Stimulated activated CD4-positive, alpha-beta T cell treated with anti-CD3 and anti-CD28 coated beads, TNF-alpha, amount 100 ng/mL, for 4 hours (primary cell): ENCODE measurements at regions not wholly inside any gene's neighbourhood (a gene's known extent, or its start where the extent isn't known, plus 50 kb on each side); places are given as distances from the start of the nearest gene placed in this dataset.
"Not testable (repeated sequence)": the region's sequence is repeated elsewhere in the genome, so short reads cannot be mapped to it uniquely, and the experiment has no call there.

Source experiments
- DNase-seq, 3 experiments: peaks; one replicate each; pipeline ENCODE4 v3.0.0-alpha.2; 2020; ENCODE audit warnings: low read depth in 3 of 3

GRCh38 chr21:6428498-6429092 is 4092.8 kb upstream of the TPTE start:
- not testable (repeated sequence) for DNase-seq

GRCh38 chr21:6429924-6430323 is 4091.5 kb upstream of the TPTE start:
- not testable (repeated sequence) for DNase-seq

- not testable (repeated sequence) for DNase-seq
These were observed 4088.2 kb upstream of the TPTE start for GRCh38 chr21:6433149-6433548.

- DNase-seq, result not testable (repeated sequence)
These were observed 4085.2 kb upstream of the TPTE start for GRCh38 chr21:6436205-6436604.

GRCh38 chr21:6436971-6437833 is 4084.2 kb upstream of the TPTE start:
- not testable (repeated sequence) for DNase-seq

- DNase-seq, result not testable (repeated sequence)
These were observed 4083.6 kb upstream of the TPTE start for GRCh38 chr21:6437834-6438187.

GRCh38 chr21:6439058-6439457 is 4082.3 kb upstream of the TPTE start:
- not testable (repeated sequence) for DNase-seq

- DNase-seq, result not testable (repeated sequence)
These were observed 4066.6 kb upstream of the TPTE start for GRCh38 chr21:6454648-6455340.

- not testable (repeated sequence) for DNase-seq
These were observed 4065.2 kb upstream of the TPTE start for GRCh38 chr21:6456011-6456661.

- DNase-seq, result not testable (repeated sequence)
These were observed 4061.6 kb upstream of the TPTE start for GRCh38 chr21:6459761-6460160.

- DNase-seq, result not testable (repeated sequence)
These were observed 4060.0 kb upstream of the TPTE start for GRCh38 chr21:6461358-6461757.

- DNase-seq, result not testable (repeated sequence)
These were observed 4057.0 kb upstream of the TPTE start for GRCh38 chr21:6464419-6464818.

- DNase-seq, result not testable (repeated sequence)
These were observed 4055.2 kb upstream of the TPTE start for GRCh38 chr21:6466081-6466698.

GRCh38 chr21:6466707-6467106 is 4054.7 kb upstream of the TPTE start:
- DNase-seq, result not testable (repeated sequence)

- not testable (repeated sequence) for DNase-seq
These were observed 4054.1 kb upstream of the TPTE start for GRCh38 chr21:6467189-6467774.

- not testable (repeated sequence) for DNase-seq
These were observed 4053.5 kb upstream of the TPTE start for GRCh38 chr21:6467907-6468306.

- not testable (repeated sequence) for DNase-seq
These were observed 4053.0 kb upstream of the TPTE start for GRCh38 chr21:6468331-6468860.

- DNase-seq, result not testable (repeated sequence)
These were observed 4047.0 kb upstream of the TPTE start for GRCh38 chr21:6474250-6474968.

GRCh38 chr21:6481116-6481515 is 4040.3 kb upstream of the TPTE start:
- not testable (repeated sequence) for DNase-seq

- DNase-seq, result not testable (repeated sequence)
These were observed 4038.8 kb upstream of the TPTE start for GRCh38 chr21:6482616-6483015.
